K562 (cell line): ENCODE measurements at regions not wholly inside any gene's neighbourhood (a gene's known extent, or its start where the extent isn't known, plus 50 kb on each side); places are given as distances from the start of the nearest gene placed in this dataset.

ENCODE experiments used
- ATAC-seq: fragments of 200-7000 bp; cut with Tn5 transposase; 3 replicates; pipeline ENCODE4 v1.9.1; 2020; ENCODE audit warnings: moderate library complexity
- BruUV-seq: library from RNA; stranded (reverse); fragments of 400-500 nt; replicated peaks from 2 replicates; lab custom pipeline; 2021; lab: Mats Ljungman, UMichigan
- CTCF ChIA-PET: fragments of 300-600 bp; formaldehyde crosslinking; extraction: SDS; loops from one replicate; lab custom pipeline; 2021; ENCODE audit warnings: low intra/inter-chr PET ratio; lab: Yijun Ruan, JAX
- POLR2A ChIA-PET: fragments of 300-600, 350-650 bp; sonication (Branson Sonifier 250); formaldehyde crosslinking; extraction: SDS; loops from one replicate; lab custom pipeline; 2021; ENCODE audit warnings: antibody characterized with exemption, inconsistent platforms; lab: Yijun Ruan, JAX
- DNase-seq, 4 experiments: peaks; one replicate each; pipeline versions ENCODE4 v3.0.0 to v3.0.0-alpha.2; 2011 to 2018; ENCODE audit warnings: low spot score in 3 of 4, mixed read lengths in 3 of 4; ENCODE audit errors: extremely low read depth in 1 of 4
- FAIRE-seq: peaks from 2 replicates; lab custom pipeline; 2011; peaks lifted over from hg19 to GRCh38; lab: Jason Lieb, UNC
- H2AFZ ChIP-seq: 2 replicates; pipeline ENCODE4 v1.6.0; 2011; ENCODE audit warnings: low read depth, low read length, control low read depth, inconsistent platforms
- H3K27ac ChIP-seq: fragments of 200-600 bp; 3 replicates; pipeline ENCODE4 v1.8.0; 2011; ENCODE audit warnings: low read depth, mild to moderate bottlenecking, control low read depth, inconsistent platforms, low read length, moderate library complexity, mixed read lengths; ENCODE audit errors: extremely low read depth
- H3K27me3 ChIP-seq, 2 experiments: fragments of 300-600 bp in 1 of 2; 2 replicates in 1 of 2; 3 replicates in 1 of 2; pipeline versions ENCODE4 v1.6.0 to v1.8.0; 2011; ENCODE audit warnings: inconsistent platforms in 2 of 2, low read length in 2 of 2, mild to moderate bottlenecking in 1 of 2, mixed read lengths in 1 of 2, moderate library complexity in 1 of 2; ENCODE audit not compliant: control insufficient read depth in 2 of 2, insufficient read depth in 2 of 2
- H3K36me3 ChIP-seq: fragments of 300-600 bp; 3 replicates; pipeline ENCODE4 v1.8.0; 2011; ENCODE audit warnings: mild to moderate bottlenecking, low read length, inconsistent platforms; ENCODE audit not compliant: control insufficient read depth, insufficient read depth
- H3K4me1 ChIP-seq, 2 experiments: fragments of 200-600 bp in 1 of 2; replicated peaks in 1 of 2; 2 replicates in 1 of 2; 3 replicates in 1 of 2; pipeline versions ENCODE4 v1.5.1 to v1.8.0; 2011; ENCODE audit warnings: inconsistent platforms in 2 of 2, low read length in 2 of 2, mild to moderate bottlenecking in 1 of 2, mixed read lengths in 1 of 2, moderate library complexity in 1 of 2; ENCODE audit not compliant: control insufficient read depth in 2 of 2, insufficient read depth in 2 of 2
- H3K4me2 ChIP-seq: 2 replicates; pipeline ENCODE4 v1.6.1; 2011; ENCODE audit warnings: low read length, control low read depth, inconsistent platforms, mixed read lengths; ENCODE audit not compliant: insufficient read depth
- H3K4me3 ChIP-seq: fragments of 200-600 bp; sonication (generic), shearing (Covaris generic); 2 replicates; pipeline ENCODE4 v1.5.1; 2016; ENCODE audit warnings: control low read depth, inconsistent platforms
- H3K79me2 ChIP-seq: fragments of 200-600 bp; 3 replicates; pipeline ENCODE4 v1.8.0; 2011; ENCODE audit warnings: low read length, inconsistent platforms; ENCODE audit not compliant: control insufficient read depth, insufficient read depth
- H3K9ac ChIP-seq, 2 experiments: 2 replicates each; pipeline versions ENCODE4 v1.6.0 to v1.6.1; 2011; ENCODE audit warnings: low read depth in 2 of 2, low read length in 2 of 2, control low read depth in 1 of 2, inconsistent platforms in 1 of 2, mild to moderate bottlenecking in 1 of 2, mixed read lengths in 1 of 2; ENCODE audit not compliant: insufficient read depth in 1 of 2
- H3K9me1 ChIP-seq: one replicate; pipeline ENCODE4 v1.6.0; 2011; ENCODE audit warnings: inconsistent platforms, mild to moderate bottlenecking, low read length, moderate library complexity; ENCODE audit not compliant: control insufficient read depth, insufficient read depth
- H3K9me3 ChIP-seq: replicated peaks from 2 replicates; pipeline ENCODE4 v1.5.1; 2011; ENCODE audit warnings: low read depth, low read length, inconsistent platforms; ENCODE audit not compliant: control insufficient read depth, insufficient read depth
- H4K20me1 ChIP-seq: replicated peaks from 2 replicates; pipeline ENCODE4 v1.6.1; 2011; ENCODE audit warnings: low read length, inconsistent platforms, mixed read lengths; ENCODE audit not compliant: control insufficient read depth, insufficient read depth
- DDX20 ChIP-seq: fragments of 450-650 bp; IDR thresholded peaks from 2 replicates; pipeline ENCODE4 v1.6.1; 2016; ENCODE audit warnings: missing genetic modification characterization, low read depth, mild to moderate bottlenecking, missing compliant biosample characterization, moderate library complexity
- FOXJ3 ChIP-seq: sonication (generic); formaldehyde crosslinking; IDR thresholded peaks from 2 replicates; pipeline ENCODE4 v1.4.0; 2020; ENCODE audit warnings: mild to moderate bottlenecking, missing genetic modification reagents
- NR2C1 ChIP-seq, 2 experiments: fragments of 450-650 bp; IDR thresholded peaks; 2 replicates each; pipeline ENCODE4 v1.6.1; 2017; ENCODE audit warnings: mild to moderate bottlenecking in 2 of 2, antibody characterized with exemption in 1 of 2, inconsistent platforms in 1 of 2, missing compliant biosample characterization in 1 of 2, missing genetic modification characterization in 1 of 2
- NUFIP1 ChIP-seq: fragments of 450-650 bp; IDR thresholded peaks from 2 replicates; pipeline ENCODE4 v1.6.1; 2018; ENCODE audit not compliant: partially characterized antibody
- SMARCA4 ChIP-seq: fragments of 450-650 bp; IDR thresholded peaks from 2 replicates; pipeline ENCODE4 v1.6.1; 2016
- ZKSCAN3 ChIP-seq: fragments of 250-450 bp; sonication (Bioruptor Pico); IDR thresholded peaks from 2 replicates; pipeline ENCODE4 v1.4.0; 2020
- ZNF3 ChIP-seq: fragments of 250-450 bp; sonication (Bioruptor Pico); IDR thresholded peaks from 2 replicates; pipeline ENCODE4 v1.5.0; 2021; ENCODE audit warnings: mild to moderate bottlenecking, moderate library complexity
- ZNF764 ChIP-seq: fragments of 250-450 bp; sonication (Bioruptor Pico); IDR thresholded peaks from 2 replicates; pipeline ENCODE4 v1.4.0; 2020; ENCODE audit warnings: low read depth, mild to moderate bottlenecking, moderate library complexity
- ZZZ3 ChIP-seq: fragments of 450-650 bp; IDR thresholded peaks from 2 replicates; pipeline ENCODE4 v1.6.1; 2016; ENCODE audit warnings: antibody characterized with exemption, mild to moderate bottlenecking, moderate library complexity
- WGBS: fragments of 100-300 bp; shearing (Covaris generic); methylation state at CpG from one replicate; pipeline ENCODE4 v1.1.6; 2016; ENCODE audit warnings: low coverage, mixed read lengths; ENCODE audit not compliant: insufficient coverage; ENCODE audit errors: missing lambda C conversion rate; 5-methylcytosine and 5-hydroxymethylcytosine counted together
- in situ Hi-C: fragments of 300-500 bp; cut with MboI; formaldehyde crosslinking; loops from 4 replicates; pipeline ENCODE4 v1.15.0; 2018; ENCODE audit warnings: inconsistent platforms, mixed read lengths
- intact Hi-C: fragments of 100-400 bp; cut with micrococcal nuclease; formaldehyde crosslinking; loops from 2 replicates; pipeline ENCODE4 v1.14.2; 2022
- TF ChIP-seq, protein P1 (sequence below): fragments of 250-450 bp; sonication (Bioruptor Pico); IDR thresholded peaks from 2 replicates; pipeline ENCODE4 v1.5.0; 2021
- TF ChIP-seq, protein P2 (sequence below): fragments of 250-450 bp; sonication (Bioruptor Pico); IDR thresholded peaks from 2 replicates; pipeline ENCODE4 v1.4.0; 2020
- TF ChIP-seq, protein P3 (sequence below): fragments of 250-450 bp; sonication (Bioruptor Pico); IDR thresholded peaks from 2 replicates; pipeline ENCODE4 v1.5.0; 2021; ENCODE audit warnings: mild to moderate bottlenecking, moderate library complexity
- TF ChIP-seq, protein P4 (sequence below): fragments of 450-650 bp; conservative IDR thresholded peaks from 2 replicates; pipeline ENCODE4 v1.6.1; 2016; ENCODE audit warnings: missing genetic modification characterization, low read depth, mild to moderate bottlenecking, control low read depth, missing compliant biosample characterization

DNA sequence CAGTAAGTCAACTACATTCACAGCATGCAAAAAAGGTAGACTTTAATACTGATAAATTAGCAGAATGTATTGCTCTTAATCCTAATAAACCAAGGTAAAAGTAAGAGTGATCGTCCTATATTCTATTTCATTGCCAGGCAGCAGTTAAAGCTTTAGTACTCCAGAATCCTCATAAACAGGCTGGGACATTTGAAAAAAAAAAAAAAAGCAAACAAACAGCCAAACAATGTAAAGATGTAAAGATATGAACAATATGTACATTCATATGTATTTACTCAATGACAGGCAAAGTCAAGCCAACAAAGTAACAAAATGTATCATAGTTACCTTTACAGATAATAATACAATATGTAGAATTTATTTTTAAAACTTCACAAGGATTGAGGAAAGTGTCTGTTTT is 383.6 kb downstream of the COL11A1 start:
- Histone ChIP-seq H3K36me3 (no peaks in the 10 kb centered on the region), H3K79me2 (no peaks in the 10 kb centered on the region), H3K27me3 (no peaks in the 10 kb centered on the region), H3K27ac (no peak overlapping the region), H3K4me1 (no peaks in the 10 kb centered on the region), H3K9me1 (no peaks in the 10 kb centered on the region), H3K9me3 (no peaks in the 10 kb centered on the region), H4K20me1 (no peaks in the 10 kb centered on the region), H2AFZ (no peak overlapping the region), H3K4me2 (no peak overlapping the region), H3K4me3 (no peak overlapping the region), H3K9ac (no peak overlapping the region)
- no peak for ATAC-seq
- POLR2A ChIA-PET = no interaction called here
- intact Hi-C loops (no loop called here), in situ Hi-C loops (no loop called here)
- no TSS peak for BruUV-seq
- CTCF ChIA-PET = no interaction called here
- no peak for FAIRE-seq
- no peak for DNase-seq
- WGBS = 0% methylated on average over 1 of the region's 1 CpG
- TF ChIP-seq ZKSCAN3 (CRISPR knock-in tag) = no peak
- TF ChIP-seq FOXJ3 (CRISPR knock-in tag) = no peak
- no peak for TF ChIP-seq NUFIP1
- TF ChIP-seq, protein P1, sequence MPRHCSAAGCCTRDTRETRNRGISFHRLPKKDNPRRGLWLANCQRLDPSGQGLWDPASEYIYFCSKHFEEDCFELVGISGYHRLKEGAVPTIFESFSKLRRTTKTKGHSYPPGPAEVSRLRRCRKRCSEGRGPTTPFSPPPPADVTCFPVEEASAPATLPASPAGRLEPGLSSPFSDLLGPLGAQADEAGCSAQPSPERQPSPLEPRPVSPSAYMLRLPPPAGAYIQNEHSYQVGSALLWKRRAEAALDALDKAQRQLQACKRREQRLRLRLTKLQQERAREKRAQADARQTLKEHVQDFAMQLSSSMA (CRISPR knock-in tag) = no peak
- no peak for TF ChIP-seq DDX20 (tag)
- no peak for TF ChIP-seq ZNF3
- no peak for TF ChIP-seq NR2C1 (IDR thresholded peaks at IDR 0.05)
- no peak for TF ChIP-seq NR2C1 (tag; IDR thresholded peaks at IDR 0.05)
- TF ChIP-seq, protein P2, sequence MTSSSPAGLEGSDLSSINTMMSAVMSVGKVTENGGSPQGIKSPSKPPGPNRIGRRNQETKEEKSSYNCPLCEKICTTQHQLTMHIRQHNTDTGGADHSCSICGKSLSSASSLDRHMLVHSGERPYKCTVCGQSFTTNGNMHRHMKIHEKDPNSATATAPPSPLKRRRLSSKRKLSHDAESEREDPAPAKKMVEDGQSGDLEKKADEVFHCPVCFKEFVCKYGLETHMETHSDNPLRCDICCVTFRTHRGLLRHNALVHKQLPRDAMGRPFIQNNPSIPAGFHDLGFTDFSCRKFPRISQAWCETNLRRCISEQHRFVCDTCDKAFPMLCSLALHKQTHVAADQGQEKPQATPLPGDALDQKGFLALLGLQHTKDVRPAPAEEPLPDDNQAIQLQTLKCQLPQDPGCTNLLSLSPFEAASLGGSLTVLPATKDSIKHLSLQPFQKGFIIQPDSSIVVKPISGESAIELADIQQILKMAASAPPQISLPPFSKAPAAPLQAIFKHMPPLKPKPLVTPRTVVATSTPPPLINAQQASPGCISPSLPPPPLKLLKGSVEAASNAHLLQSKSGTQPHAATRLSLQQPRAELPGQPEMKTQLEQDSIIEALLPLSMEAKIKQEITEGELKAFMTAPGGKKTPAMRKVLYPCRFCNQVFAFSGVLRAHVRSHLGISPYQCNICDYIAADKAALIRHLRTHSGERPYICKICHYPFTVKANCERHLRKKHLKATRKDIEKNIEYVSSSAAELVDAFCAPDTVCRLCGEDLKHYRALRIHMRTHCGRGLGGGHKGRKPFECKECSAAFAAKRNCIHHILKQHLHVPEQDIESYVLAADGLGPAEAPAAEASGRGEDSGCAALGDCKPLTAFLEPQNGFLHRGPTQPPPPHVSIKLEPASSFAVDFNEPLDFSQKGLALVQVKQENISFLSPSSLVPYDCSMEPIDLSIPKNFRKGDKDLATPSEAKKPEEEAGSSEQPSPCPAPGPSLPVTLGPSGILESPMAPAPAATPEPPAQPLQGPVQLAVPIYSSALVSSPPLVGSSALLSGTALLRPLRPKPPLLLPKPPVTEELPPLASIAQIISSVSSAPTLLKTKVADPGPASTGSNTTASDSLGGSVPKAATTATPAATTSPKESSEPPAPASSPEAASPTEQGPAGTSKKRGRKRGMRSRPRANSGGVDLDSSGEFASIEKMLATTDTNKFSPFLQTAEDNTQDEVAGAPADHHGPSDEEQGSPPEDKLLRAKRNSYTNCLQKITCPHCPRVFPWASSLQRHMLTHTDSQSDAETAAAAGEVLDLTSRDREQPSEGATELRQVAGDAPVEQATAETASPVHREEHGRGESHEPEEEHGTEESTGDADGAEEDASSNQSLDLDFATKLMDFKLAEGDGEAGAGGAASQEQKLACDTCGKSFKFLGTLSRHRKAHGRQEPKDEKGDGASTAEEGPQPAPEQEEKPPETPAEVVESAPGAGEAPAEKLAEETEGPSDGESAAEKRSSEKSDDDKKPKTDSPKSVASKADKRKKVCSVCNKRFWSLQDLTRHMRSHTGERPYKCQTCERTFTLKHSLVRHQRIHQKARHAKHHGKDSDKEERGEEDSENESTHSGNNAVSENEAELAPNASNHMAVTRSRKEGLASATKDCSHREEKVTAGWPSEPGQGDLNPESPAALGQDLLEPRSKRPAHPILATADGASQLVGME (CRISPR knock-in tag) = no peak
- no peak for TF ChIP-seq SMARCA4
- TF ChIP-seq ZZZ3 = no peak
- no peak for TF ChIP-seq ZNF764 (CRISPR knock-in tag)
- TF ChIP-seq, protein P3, sequence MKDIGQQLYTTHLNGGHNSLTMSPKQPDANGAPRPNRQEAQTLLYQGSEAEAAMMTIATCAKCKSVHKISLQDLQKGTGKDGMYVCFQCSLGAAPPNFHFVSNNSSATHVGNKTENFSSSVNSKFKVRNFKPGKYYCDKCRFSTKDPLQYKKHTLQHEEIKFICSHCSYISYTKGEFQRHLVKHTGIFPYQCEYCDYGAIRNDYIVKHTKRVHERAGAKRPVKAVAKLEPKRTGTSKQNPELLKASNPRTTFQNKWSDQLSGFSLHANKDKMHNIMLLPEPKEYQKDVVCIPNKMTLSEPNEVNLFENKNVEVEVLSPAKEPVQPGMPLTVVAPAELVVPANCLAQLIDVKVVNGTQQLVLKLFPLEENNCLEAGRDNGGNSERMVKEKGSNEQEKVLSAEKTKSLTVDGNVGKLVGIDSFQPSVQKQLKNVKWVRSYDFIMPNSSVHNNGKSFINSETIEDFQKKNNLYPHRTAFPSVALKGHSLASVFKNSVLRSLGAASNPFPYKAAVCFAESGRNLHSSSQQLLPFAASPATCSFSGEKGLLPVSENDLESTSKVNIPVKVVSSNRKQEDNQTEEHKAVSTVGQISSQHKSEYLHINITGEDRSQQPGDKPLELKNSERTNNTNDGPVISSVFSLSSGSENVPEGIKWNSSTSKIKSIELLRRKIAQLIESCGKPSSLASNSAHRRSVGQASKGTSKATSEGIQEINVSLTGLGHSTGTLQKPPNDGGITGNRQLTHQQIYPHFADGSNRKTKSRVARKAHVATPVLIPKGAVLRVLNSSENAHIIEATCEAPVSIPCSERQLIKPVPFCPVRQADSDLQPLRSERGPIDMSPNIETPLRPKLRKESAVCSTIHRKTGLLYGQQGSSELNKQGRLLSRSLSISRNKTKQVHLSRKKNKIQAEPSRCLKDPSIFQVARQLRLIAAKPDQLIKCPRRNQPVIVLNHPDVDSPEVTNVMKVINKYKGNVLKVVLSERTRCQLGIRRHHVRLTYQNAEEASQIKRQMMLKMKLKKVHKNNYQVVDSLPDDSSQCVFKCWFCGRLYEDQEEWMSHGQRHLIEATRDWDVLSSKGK (CRISPR knock-in tag) = no peak
- TF ChIP-seq, protein P4, sequence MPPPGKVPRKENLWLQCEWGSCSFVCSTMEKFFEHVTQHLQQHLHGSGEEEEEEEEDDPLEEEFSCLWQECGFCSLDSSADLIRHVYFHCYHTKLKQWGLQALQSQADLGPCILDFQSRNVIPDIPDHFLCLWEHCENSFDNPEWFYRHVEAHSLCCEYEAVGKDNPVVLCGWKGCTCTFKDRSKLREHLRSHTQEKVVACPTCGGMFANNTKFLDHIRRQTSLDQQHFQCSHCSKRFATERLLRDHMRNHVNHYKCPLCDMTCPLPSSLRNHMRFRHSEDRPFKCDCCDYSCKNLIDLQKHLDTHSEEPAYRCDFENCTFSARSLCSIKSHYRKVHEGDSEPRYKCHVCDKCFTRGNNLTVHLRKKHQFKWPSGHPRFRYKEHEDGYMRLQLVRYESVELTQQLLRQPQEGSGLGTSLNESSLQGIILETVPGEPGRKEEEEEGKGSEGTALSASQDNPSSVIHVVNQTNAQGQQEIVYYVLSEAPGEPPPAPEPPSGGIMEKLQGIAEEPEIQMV (tag) = no peak
